T-cell (primary cell): ENCODE measurements at regions not wholly inside any gene's neighbourhood (a gene's known extent, or its start where the extent isn't known, plus 50 kb on each side); places are given as distances from the start of the nearest gene placed in this dataset.
"Not testable (repeated sequence)": the region's sequence is repeated elsewhere in the genome, so short reads cannot be mapped to it uniquely, and the experiment has no call there.

Experiments used
- ATAC-seq, 4 experiments: fragments of 200-7000 bp in 3 of 4; fragments of 150-1000 bp in 1 of 4; cut with Tn5 transposase; replicated peaks in 1 of 4; 1 replicate in 3 of 4; 2 replicates in 1 of 4; pipeline ENCODE4 v1.10.0; 2021; ENCODE audit warnings: moderate library complexity in 3 of 4, mild to moderate bottlenecking in 2 of 4, moderate number of reproducible peaks in 1 of 4
- CTCF ChIA-PET, 2 donors: fragments of 300-600 bp; sonication (Branson Sonifier 250); formaldehyde crosslinking; loops; one replicate each; lab custom pipeline; 2022; ENCODE audit warnings: antibody characterized with exemption in 2 of 2; lab: Charles Lee
- POLR2A ChIA-PET, 2 donors: fragments of 300-600 bp; sonication (Branson Sonifier 250); formaldehyde crosslinking; loops; one replicate each; lab custom pipeline; 2022; ENCODE audit warnings: antibody characterized with exemption in 2 of 2; lab: Charles Lee
- DNase-seq, 35 experiments: peaks; one replicate each; pipeline versions ENCODE4 v3.0.0 to v3.0.0-alpha.2; 2013 to 2023
- H3K27ac ChIP-seq: one replicate; pipeline ENCODE4 v1.5.1; 2013; ENCODE audit warnings: low read length
- H3K27me3 ChIP-seq, 2 experiments: replicated peaks in 1 of 2; 1 replicate in 1 of 2; 2 replicates in 1 of 2; pipeline versions ENCODE4 v1.6.1 to v1.7.0; 2013; ENCODE audit warnings: low read length in 1 of 2, mixed read lengths in 1 of 2; ENCODE audit not compliant: control insufficient read depth in 2 of 2, insufficient read depth in 2 of 2; ENCODE audit errors: extremely low read depth in 1 of 2
- H3K36me3 ChIP-seq, 2 donors: 1 replicate in 1 of 2; 2 replicates in 1 of 2; pipeline versions ENCODE4 v1.6.1 to v1.7.0; 2013; ENCODE audit warnings: low read length in 1 of 2; ENCODE audit not compliant: control insufficient read depth in 2 of 2, insufficient read depth in 1 of 2; ENCODE audit errors: extremely low read depth in 1 of 2
- H3K4me1 ChIP-seq, 2 experiments: 1 replicate in 1 of 2; 2 replicates in 1 of 2; pipeline versions ENCODE4 v1.6.1 to v1.7.0; 2013; ENCODE audit warnings: low read length in 2 of 2, mixed read lengths in 1 of 2; ENCODE audit not compliant: insufficient read depth in 2 of 2, control insufficient read depth in 1 of 2; ENCODE audit errors: extremely low read depth in 1 of 2
- H3K4me3 ChIP-seq, 2 donors: 1 replicate in 1 of 2; 2 replicates in 1 of 2; pipeline versions ENCODE4 v1.5.1 to v1.7.0; 2013; ENCODE audit warnings: mild to moderate bottlenecking in 2 of 2, low read length in 1 of 2, moderate library complexity in 1 of 2; ENCODE audit not compliant: control insufficient read depth in 1 of 2; ENCODE audit errors: extremely low read depth in 1 of 2
- H3K9me3 ChIP-seq: 2 replicates; pipeline ENCODE4 v1.7.0; 2013
- H3K27ac Mint-ChIP-seq, 2 donors: one replicate each; pipeline ENCODE4 v1.8.0; 2020 to 2021; ENCODE audit warnings: mild to moderate bottlenecking in 2 of 2, mixed read lengths in 2 of 2
- H3K27me3 Mint-ChIP-seq, 2 donors: one replicate each; pipeline ENCODE4 v1.8.0; 2021 to 2022; ENCODE audit warnings: mixed read lengths in 2 of 2
- H3K36me3 Mint-ChIP-seq: one replicate; pipeline ENCODE4 v1.8.0; 2021; ENCODE audit warnings: mixed read lengths
- H3K4me1 Mint-ChIP-seq, 3 donors: one replicate each; pipeline ENCODE4 v1.8.0; 2020 to 2022; ENCODE audit warnings: mixed read lengths in 3 of 3, mild to moderate bottlenecking in 1 of 3
- H3K4me3 Mint-ChIP-seq, 3 donors: one replicate each; pipeline ENCODE4 v1.8.0; 2020 to 2022; ENCODE audit warnings: mild to moderate bottlenecking in 3 of 3, mixed read lengths in 3 of 3, moderate library complexity in 3 of 3
- H3K9me3 Mint-ChIP-seq, 3 donors: one replicate each; pipeline ENCODE4 v1.8.0; 2020 to 2022; ENCODE audit warnings: mixed read lengths in 3 of 3
- WGBS: methylation state at CpG from one replicate; pipeline ENCODE4 v1.1.5; 2013; ENCODE audit warnings: missing lambda C conversion rate; ENCODE audit not compliant: insufficient coverage; 5-methylcytosine and 5-hydroxymethylcytosine counted together

- H3K4me3 ChIP-seq, H3K36me3 Mint-ChIP-seq, H3K4me1 Mint-ChIP-seq, H3K27ac ChIP-seq, H3K4me1 ChIP-seq, H3K27me3 Mint-ChIP-seq, DNase-seq, H3K27ac Mint-ChIP-seq, H3K9me3 Mint-ChIP-seq, H3K9me3 ChIP-seq, H3K36me3 ChIP-seq, POLR2A ChIA-PET, H3K4me3 Mint-ChIP-seq, H3K27me3 ChIP-seq, ATAC-seq, CTCF ChIA-PET: not testable (repeated sequence)
- no CpG with 5 or more reads among the region's 5 CpGs for WGBS
Observed at GRCh38 chr2:16379901-16380300, 285.7 kb downstream of the CYRIA start.

GRCh38 chr2:16379061-16379460 is 286.6 kb downstream of the CYRIA start:
- H3K9me3 ChIP-seq, H3K4me3 ChIP-seq, H3K4me3 Mint-ChIP-seq, H3K27ac ChIP-seq, H3K27me3 Mint-ChIP-seq, H3K27ac Mint-ChIP-seq, H3K27me3 ChIP-seq, H3K4me1 ChIP-seq, CTCF ChIA-PET, ATAC-seq, DNase-seq, POLR2A ChIA-PET, H3K9me3 Mint-ChIP-seq, H3K36me3 Mint-ChIP-seq, H3K36me3 ChIP-seq, H3K4me1 Mint-ChIP-seq: not testable (repeated sequence)
- WGBS: no CpG with 5 or more reads among the region's 5 CpGs

GRCh38 chr2:16378031-16378430 is 287.6 kb downstream of the CYRIA start:
- POLR2A ChIA-PET: interaction anchor here in 1 of 2 donors (0.5 kb wide), 1 partner anchor 778 kb away, joined by 8 read pairs; no protein-coding TSS in a partner anchor
- peaks cover 2 to 3% of the 10 kb centered on the region in 2 donors for H3K27me3 Mint-ChIP-seq
- peaks cover 0 to 4% (median 0%) of the 10 kb centered on the region in 3 donors for H3K9me3 Mint-ChIP-seq
- 67% methylated on average over 1 of the region's 2 CpGs for WGBS
- no peak overlapping the region for H3K4me3 Mint-ChIP-seq
- DNase-seq: no peak
- no peaks in the 10 kb centered on the region for H3K27me3 ChIP-seq
- no peaks in the 10 kb centered on the region for H3K9me3 ChIP-seq
- H3K27ac Mint-ChIP-seq: no peak overlapping the region
- no peaks in the 10 kb centered on the region for H3K36me3 Mint-ChIP-seq
- H3K4me1 ChIP-seq: no peaks in the 10 kb centered on the region
- CTCF ChIA-PET: no interaction called here
- no peak overlapping the region for H3K27ac ChIP-seq
- no peak overlapping the region for H3K4me3 ChIP-seq
- H3K36me3 ChIP-seq: no peaks in the 10 kb centered on the region
- H3K4me1 Mint-ChIP-seq: no peaks in the 10 kb centered on the region
- no peak for ATAC-seq

- H3K4me1 Mint-ChIP-seq: no peaks in the 10 kb centered on the region
- Histone ChIP-seq H3K27me3 (no peaks in the 10 kb centered on the region), H3K4me3 (no peak overlapping the region), H3K9me3 (no peaks in the 10 kb centered on the region), H3K27ac (no peak overlapping the region), H3K36me3 (no peaks in the 10 kb centered on the region), H3K4me1 (no peaks in the 10 kb centered on the region)
- peaks cover 2 to 3% of the 10 kb centered on the region in 2 donors for H3K27me3 Mint-ChIP-seq
- no peak overlapping the region for H3K27ac Mint-ChIP-seq
- H3K36me3 Mint-ChIP-seq: no peaks in the 10 kb centered on the region
- DNase-seq (no peak), ATAC-seq (no peak)
- ChIA-PET CTCF (no interaction called here), POLR2A (no interaction called here)
- H3K4me3 Mint-ChIP-seq: no peak overlapping the region
- peaks cover 0 to 4% (median 0%) of the 10 kb centered on the region in 3 donors for H3K9me3 Mint-ChIP-seq
- 90% methylated on average over 2 of the region's 4 CpGs for WGBS
Observed at GRCh38 chr2:16375981-16376380, 289.7 kb downstream of the CYRIA start.

GRCh38 chr2:16375351-16375750 is 290.3 kb downstream of the CYRIA start:
- H3K4me1 Mint-ChIP-seq: no peaks in the 10 kb centered on the region
- no CpG with 5 or more reads among the region's 2 CpGs for WGBS
- Histone ChIP-seq H3K27me3 (no peaks in the 10 kb centered on the region), H3K36me3 (no peaks in the 10 kb centered on the region), H3K4me3 (no peak overlapping the region), H3K27ac (no peak overlapping the region), H3K9me3 (no peaks in the 10 kb centered on the region), H3K4me1 (no peaks in the 10 kb centered on the region)
- no peak overlapping the region for H3K27ac Mint-ChIP-seq
- ATAC-seq: no peak
- CTCF ChIA-PET: no interaction called here
- H3K27me3 Mint-ChIP-seq: peaks cover 2 to 3% of the 10 kb centered on the region in 2 donors
- no peak for DNase-seq
- POLR2A ChIA-PET: no interaction called here
- H3K36me3 Mint-ChIP-seq: no peaks in the 10 kb centered on the region
- no peak overlapping the region for H3K4me3 Mint-ChIP-seq
- peaks cover 0 to 4% (median 0%) of the 10 kb centered on the region in 3 donors for H3K9me3 Mint-ChIP-seq

GRCh38 chr2:16374671-16375070 is 291.0 kb downstream of the CYRIA start:
- Histone ChIP-seq H3K9me3 (no peaks in the 10 kb centered on the region), H3K4me1 (no peaks in the 10 kb centered on the region), H3K27ac (no peak overlapping the region), H3K36me3 (no peaks in the 10 kb centered on the region), H3K4me3 (no peak overlapping the region), H3K27me3 (no peaks in the 10 kb centered on the region)
- Mint-ChIP-seq H3K36me3 (no peaks in the 10 kb centered on the region), H3K27me3 (peaks cover 2 to 3% of the 10 kb centered on the region in 2 donors), H3K27ac (no peak overlapping the region), H3K4me1 (no peaks in the 10 kb centered on the region), H3K9me3 (peaks cover 0 to 4% (median 0%) of the 10 kb centered on the region in 3 donors), H3K4me3 (no peak overlapping the region)
- ChIA-PET POLR2A (no interaction called here), CTCF (no interaction called here)
- WGBS: 83% methylated on average over 4 of the region's 6 CpGs
- no peak for DNase-seq
- no peak for ATAC-seq

GRCh38 chr2:16373341-16373740 is 292.3 kb downstream of the CYRIA start:
- no CpG with 5 or more reads among the region's 1 CpG for WGBS
- H3K36me3 Mint-ChIP-seq: no peaks in the 10 kb centered on the region
- Histone ChIP-seq H3K4me3 (no peak overlapping the region), H3K27ac (no peak overlapping the region), H3K9me3 (no peaks in the 10 kb centered on the region), H3K36me3 (no peaks in the 10 kb centered on the region), H3K27me3 (no peaks in the 10 kb centered on the region), H3K4me1 (no peaks in the 10 kb centered on the region)
- H3K27ac Mint-ChIP-seq: no peak overlapping the region
- no peak for ATAC-seq
- H3K27me3 Mint-ChIP-seq: peaks cover 2 to 3% of the 10 kb centered on the region in 2 donors
- peaks cover 0 to 3% (median 0%) of the 10 kb centered on the region in 3 donors for H3K9me3 Mint-ChIP-seq
- no peaks in the 10 kb centered on the region for H3K4me1 Mint-ChIP-seq
- no peak overlapping the region for H3K4me3 Mint-ChIP-seq
- CTCF ChIA-PET: no interaction called here
- POLR2A ChIA-PET: no interaction called here
- DNase-seq: no peak
